HepG2 (cell line): ENCODE measurements at regions not wholly inside any gene's neighbourhood (a gene's known extent, or its start where the extent isn't known, plus 50 kb on each side); places are given as distances from the start of the nearest gene placed in this dataset.

Source experiments
- ATAC-seq: fragments of 200-7000 bp; cut with Tn5 transposase; 3 replicates; pipeline ENCODE4 v1.9.1; 2020; ENCODE audit warnings: mild to moderate bottlenecking, moderate library complexity
- BruUV-seq: library from RNA; stranded (reverse); fragments of 400-500 nt; replicated peaks from 2 replicates; lab custom pipeline; 2021; lab: Mats Ljungman, UMichigan
- CTCF ChIA-PET: fragments of 300-600 bp; formaldehyde crosslinking; extraction: SDS; loops from one replicate; lab custom pipeline; 2021; ENCODE audit warnings: low total read pairs, inconsistent platforms, low intra/inter-chr PET ratio; lab: Yijun Ruan, JAX
- POLR2A ChIA-PET: fragments of 350-600 bp; sonication (Branson Sonifier 250); formaldehyde crosslinking; loops from one replicate; lab custom pipeline; 2020; ENCODE audit warnings: antibody characterized with exemption, inconsistent platforms; lab: Yijun Ruan, JAX
- DNase-seq: peaks from one replicate; pipeline ENCODE4 v3.0.0-alpha.2; 2015; ENCODE audit warnings: low spot score
- FAIRE-seq: peaks from 3 replicates; lab custom pipeline; 2011; peaks lifted over from hg19 to GRCh38; lab: Jason Lieb, UNC
- H2AFZ ChIP-seq: one replicate; pipeline ENCODE4 v1.6.1; 2011; ENCODE audit warnings: low read length, inconsistent platforms
- H3K27ac ChIP-seq: fragments of 300-600 bp; 3 replicates; pipeline ENCODE4 v1.8.0; 2011; ENCODE audit warnings: mixed run types, mild to moderate bottlenecking, mixed read lengths, low read length, inconsistent platforms; ENCODE audit not compliant: insufficient read depth; ENCODE audit errors: extremely low read length
- H3K27me3 ChIP-seq, 2 experiments: fragments of 200-600 bp in 1 of 2; 2 replicates in 1 of 2; 3 replicates in 1 of 2; pipeline versions ENCODE4 v1.6.0 to v1.8.0; 2011; ENCODE audit warnings: low read length in 2 of 2, mild to moderate bottlenecking in 2 of 2, moderate library complexity in 2 of 2, inconsistent platforms in 1 of 2; ENCODE audit not compliant: insufficient read depth in 2 of 2, control insufficient read depth in 1 of 2
- H3K36me3 ChIP-seq, 2 experiments: fragments of 200-600 bp in 1 of 2; replicated peaks in 1 of 2; 2 replicates in 1 of 2; 3 replicates in 1 of 2; pipeline versions ENCODE4 v1.5.1 to v1.8.0; 2011; ENCODE audit warnings: low read length in 2 of 2, inconsistent platforms in 1 of 2; ENCODE audit not compliant: insufficient read depth in 2 of 2, control insufficient read depth in 1 of 2
- H3K4me1 ChIP-seq: 2 replicates; pipeline ENCODE4 v1.5.1; 2012; ENCODE audit warnings: low read length, inconsistent platforms; ENCODE audit not compliant: insufficient read depth
- H3K4me2 ChIP-seq: 2 replicates; pipeline ENCODE4 v1.6.0; 2011; ENCODE audit warnings: low read depth, low read length, inconsistent platforms
- H3K4me3 ChIP-seq, 3 experiments: fragments of 200-600 bp in 1 of 3; sonication (generic), shearing (Covaris generic) in 1 of 3; replicated peaks in 1 of 3; 2 replicates each; pipeline ENCODE4 v1.5.1; 2011 to 2016; ENCODE audit warnings: low read length in 3 of 3, inconsistent platforms in 2 of 3, low read depth in 2 of 3, mild to moderate bottlenecking in 2 of 3, control low read depth in 1 of 3, mixed read lengths in 1 of 3; ENCODE audit not compliant: insufficient read depth in 1 of 3
- H3K79me2 ChIP-seq: one replicate; pipeline ENCODE4 v1.6.1; 2011; ENCODE audit warnings: low read length, inconsistent platforms; ENCODE audit not compliant: insufficient read depth
- H3K9ac ChIP-seq: 2 replicates; pipeline ENCODE4 v1.6.0; 2011; ENCODE audit warnings: mild to moderate bottlenecking, low read depth, low read length, inconsistent platforms; ENCODE audit not compliant: insufficient read depth
- H3K9me3 ChIP-seq: 2 replicates; pipeline ENCODE4 v1.5.1; 2012; ENCODE audit warnings: mild to moderate bottlenecking, low read length
- H4K20me1 ChIP-seq: 2 replicates; pipeline ENCODE4 v1.6.0; 2011; ENCODE audit warnings: inconsistent platforms, mild to moderate bottlenecking, low read length, moderate library complexity; ENCODE audit not compliant: insufficient read depth
- BRCA1 ChIP-seq: sonication (generic); formaldehyde crosslinking; IDR thresholded peaks from 2 replicates; pipeline ENCODE4 v1.4.0; 2020; ENCODE audit warnings: missing genetic modification reagents
- DNMT1 ChIP-seq: sonication (generic); formaldehyde crosslinking; IDR thresholded peaks from 2 replicates; pipeline ENCODE4 v1.5.1; 2020; ENCODE audit warnings: mild to moderate bottlenecking, missing genetic modification reagents
- ELF3 ChIP-seq: IDR thresholded peaks from 2 replicates; pipeline ENCODE4 v1.6.1; 2016; ENCODE audit warnings: missing genetic modification reagents, missing compliant biosample characterization
- KMT2B ChIP-seq: IDR thresholded peaks from 2 replicates; pipeline ENCODE4 v1.6.1; 2016; ENCODE audit warnings: missing genetic modification reagents, missing compliant biosample characterization
- MBNL3 ChIP-seq: fragments of 250-450 bp; sonication (Bioruptor Pico); conservative IDR thresholded peaks from 2 replicates; pipeline ENCODE4 v1.8.0; 2022; ENCODE audit warnings: mild to moderate bottlenecking, inconsistent platforms
- POLR2G ChIP-seq: fragments of 200-400 bp; formaldehyde crosslinking; IDR thresholded peaks from 2 replicates; pipeline ENCODE4 v1.6.1; 2018; ENCODE audit warnings: mild to moderate bottlenecking, low read depth, low read length, moderate library complexity
- RFX5 ChIP-seq: IDR thresholded peaks from 2 replicates; pipeline ENCODE4 v1.6.1; 2011; ENCODE audit warnings: low read depth, low read length, improper control_type of control experiment
- SAFB2 ChIP-seq: sonication (generic); formaldehyde crosslinking; IDR thresholded peaks from 2 replicates; pipeline ENCODE4 v1.5.1; 2020; ENCODE audit warnings: missing genetic modification reagents, low read depth, mild to moderate bottlenecking, borderline replicate concordance
- SMARCC2 ChIP-seq: fragments of 450-650 bp; IDR thresholded peaks from 2 replicates; pipeline ENCODE4 v1.6.1; 2017; ENCODE audit warnings: antibody characterized with exemption, mild to moderate bottlenecking
- TBX2 ChIP-seq: sonication (generic); formaldehyde crosslinking; IDR thresholded peaks from 2 replicates; pipeline ENCODE4 v1.5.0; 2020; ENCODE audit warnings: missing genetic modification reagents, mild to moderate bottlenecking, borderline replicate concordance
- TEAD3 ChIP-seq: optimal IDR thresholded peaks from 2 replicates; pipeline ENCODE3; 2016; ENCODE audit warnings: borderline replicate concordance
- THYN1 ChIP-seq: sonication (generic); formaldehyde crosslinking; IDR thresholded peaks from 2 replicates; pipeline ENCODE4 v1.8.1; 2023; ENCODE audit warnings: low read depth, mild to moderate bottlenecking, moderate library complexity, missing genetic modification reagents, borderline replicate concordance
- XBP1 ChIP-seq: sonication (generic); formaldehyde crosslinking; IDR thresholded peaks from 2 replicates; pipeline ENCODE4 v1.5.0; 2020; ENCODE audit warnings: missing genetic modification reagents
- ZNF160 ChIP-seq: sonication (generic); formaldehyde crosslinking; IDR thresholded peaks from 2 replicates; pipeline ENCODE4 v1.8.0; 2022; ENCODE audit warnings: mild to moderate bottlenecking, inconsistent platforms, missing genetic modification reagents
- ZNF296 ChIP-seq: sonication (generic); formaldehyde crosslinking; conservative IDR thresholded peaks from 2 replicates; pipeline ENCODE4 v1.5.0; 2020; ENCODE audit warnings: mild to moderate bottlenecking, missing genetic modification reagents
- ZNF326 ChIP-seq: sonication (generic); formaldehyde crosslinking; IDR thresholded peaks from 2 replicates; pipeline ENCODE4 v1.4.0; 2020; ENCODE audit warnings: missing genetic modification reagents, borderline replicate concordance
- ZNF605 ChIP-seq: sonication (generic); formaldehyde crosslinking; IDR thresholded peaks from 2 replicates; pipeline ENCODE4 v1.8.0; 2022; ENCODE audit warnings: mild to moderate bottlenecking, missing genetic modification reagents
- ZNF7 ChIP-seq: IDR thresholded peaks from 2 replicates; pipeline ENCODE4 v1.6.1; 2016; ENCODE audit warnings: missing biosample characterization, missing genetic modification reagents
- ZNF781 ChIP-seq: sonication (generic); formaldehyde crosslinking; IDR thresholded peaks from 2 replicates; pipeline ENCODE4 v1.5.1; 2020; ENCODE audit warnings: borderline replicate concordance, mild to moderate bottlenecking, missing genetic modification reagents; ENCODE audit errors: not compliant biosample characterization
- WGBS: methylation state at CpG from one replicate; pipeline ENCODE4 v1.1.6; 2017; ENCODE audit warnings: low lambda C conversion rate; 5-methylcytosine and 5-hydroxymethylcytosine counted together
- in situ Hi-C: cut with HindIII; loops from 2 replicates; pipeline ENCODE4 v1.10.0; 2017; ENCODE audit warnings: low pct_unique_long_range_greater_than_20kb; ENCODE audit not compliant: extremely low pct_ligation_motif_present
- intact Hi-C: fragments of 100-400 bp; cut with micrococcal nuclease; formaldehyde crosslinking; loops from one replicate; pipeline ENCODE4 v1.10.0; 2022; ENCODE audit not compliant: unreplicated experiment
- TF ChIP-seq, protein P1 (sequence below): sonication (generic); formaldehyde crosslinking; IDR thresholded peaks from 2 replicates; pipeline ENCODE4 v1.4.0; 2020; ENCODE audit warnings: mild to moderate bottlenecking, missing genetic modification reagents
- TF ChIP-seq, protein P2 (sequence below): sonication (generic); formaldehyde crosslinking; IDR thresholded peaks from 2 replicates; pipeline ENCODE4 v1.4.0; 2020; ENCODE audit warnings: missing genetic modification reagents
- TF ChIP-seq, protein P3 (sequence below): sonication (generic); formaldehyde crosslinking; IDR thresholded peaks from 2 replicates; pipeline ENCODE4 v1.8.0; 2022; ENCODE audit warnings: mild to moderate bottlenecking, missing genetic modification reagents, moderate library complexity

DNA sequence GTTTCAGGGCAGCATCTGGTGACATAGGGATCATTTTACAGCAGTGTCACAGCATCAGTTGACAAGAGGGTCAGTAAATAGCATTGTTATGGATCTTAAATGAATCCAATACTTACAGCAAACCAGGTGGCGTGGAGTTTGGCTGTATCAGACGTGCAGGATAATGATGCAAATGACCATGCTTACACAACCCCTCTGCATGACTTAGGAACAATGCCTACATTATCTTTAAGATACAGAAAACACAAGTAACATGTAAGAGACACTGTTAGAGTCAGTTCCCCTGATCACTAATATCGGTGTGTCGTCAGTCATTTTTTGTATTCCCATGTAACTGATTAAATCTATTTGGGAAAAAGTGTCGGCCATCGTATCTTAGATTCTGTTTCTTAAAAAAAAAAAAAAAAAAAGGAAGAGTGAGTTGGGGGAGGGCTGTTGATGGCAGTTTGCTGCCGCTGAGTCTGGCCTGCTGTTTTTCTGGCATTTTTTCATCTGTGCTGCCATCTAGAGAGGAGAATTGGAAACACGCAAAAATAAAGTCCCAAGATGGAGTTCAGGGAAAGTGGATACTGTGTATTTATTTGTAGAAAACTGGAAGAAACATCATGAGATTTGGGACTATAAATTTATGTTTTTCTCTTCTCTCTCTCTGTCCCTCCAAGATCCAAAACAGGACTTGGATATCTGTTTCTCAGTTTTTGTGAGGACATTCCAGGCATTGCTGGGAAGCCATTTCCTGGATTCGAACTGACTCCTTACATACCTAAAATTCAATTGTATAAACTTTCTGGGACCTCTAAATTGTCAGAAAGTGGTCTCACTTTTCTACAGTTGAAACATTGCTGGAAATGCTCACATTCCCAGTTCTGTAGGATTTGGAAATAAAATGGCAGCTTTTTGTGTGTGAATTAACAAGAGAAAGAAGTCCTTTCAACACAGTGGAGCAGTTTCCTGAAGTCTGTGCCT is 60.3 kb upstream of the AGPS start (continued):
- TF ChIP-seq, protein P1, sequence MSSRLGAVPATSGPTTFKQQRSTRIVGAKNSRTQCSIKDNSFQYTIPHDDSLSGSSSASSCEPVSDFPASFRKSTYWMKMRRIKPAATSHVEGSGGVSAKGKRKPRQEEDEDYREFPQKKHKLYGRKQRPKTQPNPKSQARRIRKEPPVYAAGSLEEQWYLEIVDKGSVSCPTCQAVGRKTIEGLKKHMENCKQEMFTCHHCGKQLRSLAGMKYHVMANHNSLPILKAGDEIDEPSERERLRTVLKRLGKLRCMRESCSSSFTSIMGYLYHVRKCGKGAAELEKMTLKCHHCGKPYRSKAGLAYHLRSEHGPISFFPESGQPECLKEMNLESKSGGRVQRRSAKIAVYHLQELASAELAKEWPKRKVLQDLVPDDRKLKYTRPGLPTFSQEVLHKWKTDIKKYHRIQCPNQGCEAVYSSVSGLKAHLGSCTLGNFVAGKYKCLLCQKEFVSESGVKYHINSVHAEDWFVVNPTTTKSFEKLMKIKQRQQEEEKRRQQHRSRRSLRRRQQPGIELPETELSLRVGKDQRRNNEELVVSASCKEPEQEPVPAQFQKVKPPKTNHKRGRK (CRISPR knock-in tag) = no peak
- no peak for TF ChIP-seq ZNF296 (CRISPR knock-in tag)
- TF ChIP-seq THYN1 = no peak
- TF ChIP-seq ELF3 = peak; percentile 26; the same call in 1 of the 2 replicates
- no peak for TF ChIP-seq TBX2
- TF ChIP-seq POLR2G = no peak
- no peak for TF ChIP-seq XBP1 (CRISPR knock-in tag)
- TF ChIP-seq RFX5 = no peak
- no peak for TF ChIP-seq ZNF160

DNA sequence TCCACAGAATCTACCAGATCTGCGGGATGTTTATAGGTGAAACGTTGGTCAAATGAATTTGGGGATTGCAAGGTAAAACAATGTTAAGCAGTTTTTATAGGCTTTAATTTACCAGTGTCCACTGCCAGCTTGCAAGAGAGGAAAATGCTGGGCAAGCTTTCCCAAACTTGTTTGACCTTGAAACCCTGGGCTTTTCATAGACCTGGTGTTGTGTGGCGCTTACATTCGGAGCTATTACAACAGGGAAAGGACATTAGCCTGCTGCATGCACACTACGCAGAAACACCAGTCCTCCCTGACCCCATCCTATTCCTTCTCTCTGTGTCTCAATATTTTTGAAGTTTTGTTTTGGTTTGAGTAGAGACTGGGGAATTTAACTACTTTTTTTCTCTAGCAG is 59.6 kb upstream of the AGPS start:
- BruUV-seq = no TSS peak
- no peak for FAIRE-seq
- POLR2A ChIA-PET = interaction anchor here (1.7 kb wide), 1 partner anchor 69 kb away, joined by 11 read pairs; the partner anchor contains the start of gene NFE2L2
- TF ChIP-seq, protein P2, sequence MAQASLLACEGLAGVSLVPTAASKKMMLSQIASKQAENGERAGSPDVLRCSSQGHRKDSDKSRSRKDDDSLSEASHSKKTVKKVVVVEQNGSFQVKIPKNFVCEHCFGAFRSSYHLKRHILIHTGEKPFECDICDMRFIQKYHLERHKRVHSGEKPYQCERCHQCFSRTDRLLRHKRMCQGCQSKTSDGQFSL (CRISPR knock-in tag) = no peak
- TF ChIP-seq SAFB2 (CRISPR knock-in tag) (no peak), DNMT1 (CRISPR knock-in tag) (no peak), ZNF781 (CRISPR knock-in tag) (no peak), TEAD3 (CRISPR knock-in tag) (no peak), ZNF605 (no peak), BRCA1 (CRISPR knock-in tag) (no peak), ZNF7 (CRISPR knock-in tag) (no peak), ZNF326 (CRISPR knock-in tag) (no peak), MBNL3 (no peak), KMT2B (CRISPR knock-in tag) (no peak), SMARCC2 (no peak)
- TF ChIP-seq, protein P3, sequence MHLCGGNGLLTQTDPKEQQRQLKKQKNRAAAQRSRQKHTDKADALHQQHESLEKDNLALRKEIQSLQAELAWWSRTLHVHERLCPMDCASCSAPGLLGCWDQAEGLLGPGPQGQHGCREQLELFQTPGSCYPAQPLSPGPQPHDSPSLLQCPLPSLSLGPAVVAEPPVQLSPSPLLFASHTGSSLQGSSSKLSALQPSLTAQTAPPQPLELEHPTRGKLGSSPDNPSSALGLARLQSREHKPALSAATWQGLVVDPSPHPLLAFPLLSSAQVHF (CRISPR knock-in tag) = no peak

More for the DNA sequence above, 59.6 kb upstream of the AGPS start:
- intact Hi-C loops = loop anchor here (1.0 to 10.0 kb wide), 3 partner anchors 70 to 169 kb away; no protein-coding TSS in a partner anchor
- Histone ChIP-seq H3K9me3 (no peaks in the 10 kb centered on the region), H2AFZ (no peak overlapping the region), H3K4me3 (no peak overlapping the region), H3K27ac (peak overlapping the region; percentile 41), H4K20me1 (no peaks in the 10 kb centered on the region), H3K4me1 (peaks cover 32% of the 10 kb centered on the region), H3K4me2 (no peak overlapping the region), H3K79me2 (no peaks in the 10 kb centered on the region), H3K27me3 (no peaks in the 10 kb centered on the region), H3K9ac (peak overlapping the region; percentile 5; the same call in 1 of the 2 replicates), H3K36me3 (peaks cover 6 to 14% of the 10 kb centered on the region in 2 experiments; a peak in 1 of 5 replicates)
- ATAC-seq = no peak
- CTCF ChIA-PET = interaction anchor here (2.8 to 5.3 kb wide), 3 partner anchors 69 to 169 kb away, joined by 24 to 95 read pairs (median 47); partner anchors contain the start of gene NFE2L2
- WGBS = 47% methylated on average over 5 of the region's 5 CpGs
- in situ Hi-C loops = loop anchor here (5.0 to 10.0 kb wide), 5 partner anchors 71 to 389 kb away; partner anchors contain the start of gene NFE2L2
- no peak for DNase-seq
